Liver (tissue), 8 donors: ENCODE measurements at regions not wholly inside any gene's neighbourhood (a gene's known extent, or its start where the extent isn't known, plus 50 kb on each side); places are given as distances from the start of the nearest gene placed in this dataset.
A peak's percentile ranks its signal among the peaks of the same experiment; 100 is the strongest.
"Not testable (repeated sequence)": the region's sequence is repeated elsewhere in the genome, so short reads cannot be mapped to it uniquely, and the experiment has no call there.

Experiments
- DNase-seq: peaks from one replicate; pipeline ENCODE4 v3.0.0-alpha.2; 2017; ENCODE audit warnings: low spot score
- H3K27ac ChIP-seq, 2 donors: one replicate each; pipeline ENCODE4 v1.7.0; 2013; ENCODE audit warnings: inconsistent platforms in 2 of 2, low read length in 2 of 2, control low read depth in 1 of 2, low read depth in 1 of 2, mild to moderate bottlenecking in 1 of 2
- H3K27me3 ChIP-seq, 4 donors: one replicate each; pipeline versions ENCODE4 v1.6.1 to v1.7.0; 2013; ENCODE audit warnings: low read length in 3 of 4, inconsistent platforms in 1 of 4, mild to moderate bottlenecking in 1 of 4, moderate library complexity in 1 of 4; ENCODE audit not compliant: control insufficient read depth in 4 of 4, insufficient read depth in 4 of 4
- H3K36me3 ChIP-seq, 4 donors: one replicate each; pipeline versions ENCODE4 v1.6.1 to v1.7.0; 2013; ENCODE audit warnings: low read length in 3 of 4, mild to moderate bottlenecking in 3 of 4, low read depth in 1 of 4, moderate library complexity in 1 of 4; ENCODE audit not compliant: control insufficient read depth in 4 of 4, insufficient read depth in 3 of 4
- H3K4me1 ChIP-seq, 4 donors: one replicate each; pipeline versions ENCODE4 v1.6.1 to v1.7.0; 2013; ENCODE audit warnings: low read length in 3 of 4, mild to moderate bottlenecking in 3 of 4, moderate library complexity in 1 of 4; ENCODE audit not compliant: control insufficient read depth in 4 of 4, insufficient read depth in 4 of 4
- H3K4me3 ChIP-seq, 3 donors: one replicate each; pipeline versions ENCODE4 v1.6.1 to v1.7.0; 2013; ENCODE audit warnings: low read length in 3 of 3, control low read depth in 1 of 3, low read depth in 1 of 3, mild to moderate bottlenecking in 1 of 3
- H3K9ac ChIP-seq, 2 donors: one replicate each; pipeline ENCODE4 v1.7.0; 2013; ENCODE audit warnings: low read length in 2 of 2, mild to moderate bottlenecking in 2 of 2, moderate library complexity in 2 of 2, control low read depth in 1 of 2, low read depth in 1 of 2
- H3K9me3 ChIP-seq, 4 donors: one replicate each; pipeline versions ENCODE4 v1.6.1 to v1.7.0; 2013; ENCODE audit warnings: low read length in 3 of 4; ENCODE audit not compliant: control insufficient read depth in 4 of 4
- CTCF ChIP-seq: fragments of 150-350 bp; IDR thresholded peaks from 2 replicates; pipeline ENCODE4 v1.5.1; 2017; ENCODE audit warnings: improper control_type of control experiment, low read depth, low read length; ENCODE audit not compliant: missing input control
- EGR1 ChIP-seq, 2 donors: IDR thresholded peaks; 2 replicates each; pipeline ENCODE4 v1.6.1; 2016 to 2018; ENCODE audit warnings: antibody characterized with exemption in 2 of 2, low read depth in 2 of 2
- FOXA1 ChIP-seq: IDR thresholded peaks from 2 replicates; pipeline ENCODE4 v1.6.1; 2016; ENCODE audit warnings: antibody characterized with exemption
- FOXA2 ChIP-seq: IDR thresholded peaks from 2 replicates; pipeline ENCODE4 v1.6.1; 2016; ENCODE audit warnings: antibody characterized with exemption
- HNF4A ChIP-seq, 2 donors: conservative IDR thresholded peaks; 2 replicates each; pipeline ENCODE4 v1.6.1; 2016; ENCODE audit warnings: antibody characterized with exemption in 2 of 2, mild to moderate bottlenecking in 2 of 2
- HNF4G ChIP-seq: IDR thresholded peaks from 2 replicates; pipeline ENCODE4 v1.6.1; 2016; ENCODE audit warnings: antibody characterized with exemption
- JUND ChIP-seq, 2 donors: IDR thresholded peaks; 2 replicates each; pipeline ENCODE4 v1.6.1; 2016; ENCODE audit warnings: antibody characterized with exemption in 2 of 2
- NR2F2 ChIP-seq: IDR thresholded peaks from 2 replicates; pipeline ENCODE4 v1.6.1; 2016; ENCODE audit warnings: antibody characterized with exemption
- REST ChIP-seq: IDR thresholded peaks from 2 replicates; pipeline ENCODE4 v1.6.1; 2016; ENCODE audit warnings: antibody characterized with exemption, mild to moderate bottlenecking
- RXRA ChIP-seq, 2 donors: IDR thresholded peaks; 2 replicates each; pipeline ENCODE4 v1.6.1; 2017 to 2018; ENCODE audit warnings: antibody characterized with exemption in 2 of 2, mild to moderate bottlenecking in 1 of 2
- TAF1 ChIP-seq: conservative IDR thresholded peaks from 2 replicates; pipeline ENCODE4 v1.6.1; 2016; ENCODE audit warnings: antibody characterized with exemption, mild to moderate bottlenecking
- ZBTB33 ChIP-seq: IDR thresholded peaks from 2 replicates; pipeline ENCODE4 v1.6.1; 2016; ENCODE audit warnings: antibody characterized with exemption
- WGBS: extraction: QIAGEN DNeasy Blood & Tissue Kit; methylation state at CpG from one replicate; pipeline ENCODE4 v1.1.7; 2013; 5-methylcytosine and 5-hydroxymethylcytosine counted together
- TF ChIP-seq, protein P1 (sequence below): IDR thresholded peaks from 2 replicates; pipeline ENCODE4 v1.6.1; 2016; ENCODE audit warnings: antibody characterized with exemption
- TF ChIP-seq, protein P2 (sequence below): IDR thresholded peaks from 2 replicates; pipeline ENCODE4 v1.6.1; 2016; ENCODE audit warnings: antibody characterized with exemption
- donor health status: healthy.
- donor health status: healthy.
- donor health status: healthy.
- donor health status: healthy.
- donor health status: healthy.

DNA sequence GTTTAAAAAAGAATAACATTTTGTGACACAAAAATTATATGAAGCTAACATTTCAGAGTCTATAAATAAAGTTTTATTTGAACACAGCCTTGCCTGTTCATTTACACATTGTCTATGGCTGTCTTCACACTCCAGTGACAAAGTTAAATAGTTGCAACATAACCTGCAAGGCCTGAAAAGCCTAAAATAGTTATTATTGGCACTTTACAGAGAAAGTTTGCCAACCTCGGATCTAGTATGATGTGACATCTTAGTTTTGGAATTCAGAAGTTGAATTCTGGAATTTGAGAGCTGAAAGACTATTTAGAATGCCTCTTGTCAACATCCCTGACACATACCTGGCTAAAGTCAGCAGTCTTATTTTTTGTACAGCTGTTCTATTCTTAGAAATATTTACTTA is 68.3 kb downstream of the DYRK2 start:
- WGBS: 44% methylated on average over 1 of the region's 1 CpG
- Histone ChIP-seq H3K4me3 (no peak overlapping the region), H3K4me1 (peaks cover 0 to 4% (median 0%) of the 10 kb centered on the region in 4 donors), H3K27ac (no peak overlapping the region), H3K9ac (no peak overlapping the region), H3K9me3 (no peaks in the 10 kb centered on the region), H3K27me3 (no peaks in the 10 kb centered on the region), H3K36me3 (no peaks in the 10 kb centered on the region)
- TF ChIP-seq EGR1 (IDR thresholded peaks at IDR 0.05; ENCODE audit: low read depth in 2 of 2) (no peak), CTCF (no peak), FOXA1 (no peak), NR2F2 (no peak), RXRA (IDR thresholded peaks at IDR 0.05) (no peak)
- TF ChIP-seq, protein P1, sequence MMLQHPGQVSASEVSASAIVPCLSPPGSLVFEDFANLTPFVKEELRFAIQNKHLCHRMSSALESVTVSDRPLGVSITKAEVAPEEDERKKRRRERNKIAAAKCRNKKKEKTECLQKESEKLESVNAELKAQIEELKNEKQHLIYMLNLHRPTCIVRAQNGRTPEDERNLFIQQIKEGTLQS: no peak
- DNase-seq: no peak

DNA sequence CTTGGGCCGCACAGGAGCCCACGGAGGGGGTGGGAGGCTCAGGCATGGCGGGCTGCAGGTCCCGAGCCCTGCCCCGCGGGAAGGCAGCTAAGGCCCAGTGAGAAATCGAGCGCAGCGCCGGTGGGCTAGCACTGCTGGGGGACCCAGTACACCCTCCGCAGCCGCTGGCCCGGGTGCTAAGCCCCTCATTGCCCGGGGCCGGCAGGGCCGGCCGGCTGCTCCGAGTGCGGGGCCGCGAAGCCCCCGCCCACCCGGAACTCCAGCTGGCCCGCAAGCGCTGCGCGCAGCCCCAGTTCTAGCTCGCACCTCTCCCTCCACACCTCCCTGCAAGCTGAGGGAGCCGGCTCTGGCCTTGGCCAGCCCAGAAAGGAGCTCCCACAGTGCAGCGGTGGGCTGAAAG is 70.8 kb downstream of the DYRK2 start:
- H3K36me3 ChIP-seq, DNase-seq, H3K27ac ChIP-seq, H3K4me1 ChIP-seq, H3K9ac ChIP-seq, H3K9me3 ChIP-seq, H3K27me3 ChIP-seq, H3K4me3 ChIP-seq: not testable (repeated sequence)
- WGBS: 63% methylated on average over 25 of the region's 30 CpGs

DNA sequence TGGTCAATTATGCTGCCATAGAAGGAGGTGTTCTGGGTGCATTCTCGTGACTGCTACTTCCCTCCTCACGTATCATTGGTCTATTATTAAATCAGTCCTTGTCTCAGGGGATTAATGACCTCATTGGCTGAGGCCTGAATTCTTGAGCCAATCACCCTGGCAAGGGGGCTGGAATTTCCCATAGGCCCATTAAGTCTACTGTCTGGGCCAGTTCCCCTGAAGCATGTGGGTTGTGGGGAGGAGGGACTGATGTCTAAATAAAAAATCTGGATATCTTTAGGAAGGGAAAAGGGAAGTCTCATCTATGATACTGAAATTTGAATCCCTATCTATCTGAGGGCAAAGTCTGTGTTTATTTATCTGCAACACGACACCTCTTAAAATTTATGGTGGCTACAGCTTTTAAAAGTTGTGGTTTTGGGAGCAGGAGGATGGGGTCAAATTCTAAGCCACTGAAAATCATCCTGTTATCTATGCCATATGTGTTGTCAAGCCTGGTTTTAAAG is 71.9 kb downstream of the DYRK2 start:
- WGBS: 39% methylated on average over 3 of the region's 3 CpGs
- TF ChIP-seq HNF4G (no peak), HNF4A (conservative IDR thresholded peaks at IDR 0.05) (peak; percentile 46 to 50)

GRCh38 chr12:67721248-67721647 is 72.7 kb downstream of the DYRK2 start:
- H3K27me3 ChIP-seq: no peaks in the 10 kb centered on the region
- no peak overlapping the region for H3K4me3 ChIP-seq
- H3K36me3 ChIP-seq: no peaks in the 10 kb centered on the region
- H3K27ac ChIP-seq: no peak overlapping the region
- WGBS: 50% methylated on average over 4 of the region's 4 CpGs
- DNase-seq: no peak
- H3K9ac ChIP-seq: no peak overlapping the region
- H3K4me1 ChIP-seq: peaks cover 0 to 4% (median under 1%) of the 10 kb centered on the region in 4 donors
- H3K9me3 ChIP-seq: no peaks in the 10 kb centered on the region
- no peak for TF ChIP-seq HNF4A (conservative IDR thresholded peaks at IDR 0.05)
- no peak for TF ChIP-seq EGR1 (IDR thresholded peaks at IDR 0.05; ENCODE audit: low read depth in 2 of 2)
- no peak for TF ChIP-seq FOXA2
- TF ChIP-seq, protein P2, sequence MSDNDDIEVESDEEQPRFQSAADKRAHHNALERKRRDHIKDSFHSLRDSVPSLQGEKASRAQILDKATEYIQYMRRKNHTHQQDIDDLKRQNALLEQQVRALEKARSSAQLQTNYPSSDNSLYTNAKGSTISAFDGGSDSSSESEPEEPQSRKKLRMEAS: no peak
- TF ChIP-seq JUND (IDR thresholded peaks at IDR 0.05): no peak
- no peak for TF ChIP-seq REST
- TF ChIP-seq FOXA1: no peak
- no peak for TF ChIP-seq HNF4G
- no peak for TF ChIP-seq RXRA (IDR thresholded peaks at IDR 0.05)
- TF ChIP-seq TAF1: no peak
- TF ChIP-seq, protein P1: no peak
- no peak for TF ChIP-seq ZBTB33

More for the DNA sequence above, 71.9 kb downstream of the DYRK2 start:
- Histone ChIP-seq H3K27me3 (no peaks in the 10 kb centered on the region), H3K9me3 (no peaks in the 10 kb centered on the region), H3K36me3 (no peaks in the 10 kb centered on the region), H3K27ac (no peak overlapping the region), H3K4me1 (peaks cover 0 to 4% (median under 1%) of the 10 kb centered on the region in 4 donors), H3K9ac (no peak overlapping the region), H3K4me3 (no peak overlapping the region)
- DNase-seq: no peak
